ENCODE measurements at regions not wholly inside any gene's neighbourhood (a gene's known extent, or its start where the extent isn't known, plus 50 kb on each side); places are given as distances from the start of the nearest gene placed in this dataset.

GRCh38 chr18:57890266-57890665 lies 87.2 kb upstream of the ATP8B1 start:
- Histone ChIP-seq H3K4me1 (no peaks in the 10 kb centered on the region), H3K4me3 (no peak overlapping the region), H3K36me3 (no peaks in the 10 kb centered on the region), H3K27me3 (no peaks in the 10 kb centered on the region), H3K9me3 (no peaks in the 10 kb centered on the region), H3K27ac (no peak overlapping the region)
- WGBS (ENCODE audit: insufficient coverage, low coverage, low lambda C conversion rate, missing lambda C conversion rate) = 52% methylated on average over 2 of the region's 3 CpGs
- intact Hi-C loops (cut with DNase I) = no loop called here
- TF ChIP-seq CTCF (IDR thresholded peaks at IDR 0.05) (no peak), POLR2A (IDR thresholded peaks at IDR 0.05) (no peak)
- no peak for DNase-seq
- ATAC-seq = no peak

- no peak overlapping the region for H3K4me3 ChIP-seq
- DNase-seq = no peak
- H3K27me3 ChIP-seq = no peaks in the 10 kb centered on the region
- no peaks in the 10 kb centered on the region for H3K4me1 ChIP-seq
- no peak for ATAC-seq
- intact Hi-C loops (cut with DNase I) = loop anchor here in 1 of 2 donors (10.0 kb wide), 1 partner anchor 235 kb away; no protein-coding TSS in a partner anchor
- no peak overlapping the region for H3K27ac ChIP-seq
- 73% methylated on average over 1 of the region's 1 CpG for WGBS (ENCODE audit: insufficient coverage, low coverage, low lambda C conversion rate, missing lambda C conversion rate)
- no peaks in the 10 kb centered on the region for H3K36me3 ChIP-seq
- no peaks in the 10 kb centered on the region for H3K9me3 ChIP-seq
- TF ChIP-seq CTCF (IDR thresholded peaks at IDR 0.05) (no peak), POLR2A (IDR thresholded peaks at IDR 0.05) (no peak)
Observed at GRCh38 chr18:57889841-57890240, 86.7 kb upstream of the ATP8B1 start.

GRCh38 chr18:57887543-57888383 lies 84.6 kb upstream of the ATP8B1 start:
- Histone ChIP-seq H3K9me3 (no peaks in the 10 kb centered on the region), H3K27me3 (no peaks in the 10 kb centered on the region), H3K4me1 (no peaks in the 10 kb centered on the region), H3K27ac (no peak overlapping the region), H3K36me3 (no peaks in the 10 kb centered on the region), H3K4me3 (no peak overlapping the region)
- intact Hi-C loops (cut with DNase I) = loop anchor here in 1 of 2 donors (10.0 kb wide), 1 partner anchor 237 kb away; no protein-coding TSS in a partner anchor
- no peak for ATAC-seq
- no peak for TF ChIP-seq CTCF (IDR thresholded peaks at IDR 0.05)
- DNase-seq = no peak
- 72% methylated on average over 6 of the region's 9 CpGs for WGBS (ENCODE audit: insufficient coverage, low coverage, low lambda C conversion rate, missing lambda C conversion rate)

GRCh38 chr18:57885931-57886330 lies 82.8 kb upstream of the ATP8B1 start:
- ATAC-seq = no peak
- H3K4me3 ChIP-seq = no peak overlapping the region
- intact Hi-C loops (cut with DNase I) = loop anchor here in 1 of 2 donors (10.0 kb wide), 1 partner anchor 239 kb away; no protein-coding TSS in a partner anchor
- no peaks in the 10 kb centered on the region for H3K36me3 ChIP-seq
- no peak for DNase-seq
- 55% methylated on average over 1 of the region's 1 CpG for WGBS (ENCODE audit: insufficient coverage, low coverage, low lambda C conversion rate, missing lambda C conversion rate)
- H3K27me3 ChIP-seq = no peaks in the 10 kb centered on the region
- no peak overlapping the region for H3K27ac ChIP-seq
- TF ChIP-seq CTCF (IDR thresholded peaks at IDR 0.05) (no peak), POLR2A (IDR thresholded peaks at IDR 0.05) (no peak)
- H3K9me3 ChIP-seq = no peaks in the 10 kb centered on the region
- no peaks in the 10 kb centered on the region for H3K4me1 ChIP-seq
